HG02678 (cell line): ENCODE measurements at regions not wholly inside any gene's neighbourhood (a gene's known extent, or its start where the extent isn't known, plus 50 kb on each side); places are given as distances from the start of the nearest gene placed in this dataset.

ENCODE experiments used
- ATAC-seq: cut with Tn5 transposase; IDR thresholded peaks from one replicate; pipeline ENCODE4 v1.9.1; 2021; ENCODE audit warnings: mild to moderate bottlenecking, moderate library complexity; ENCODE audit not compliant: unreplicated experiment

DNA sequence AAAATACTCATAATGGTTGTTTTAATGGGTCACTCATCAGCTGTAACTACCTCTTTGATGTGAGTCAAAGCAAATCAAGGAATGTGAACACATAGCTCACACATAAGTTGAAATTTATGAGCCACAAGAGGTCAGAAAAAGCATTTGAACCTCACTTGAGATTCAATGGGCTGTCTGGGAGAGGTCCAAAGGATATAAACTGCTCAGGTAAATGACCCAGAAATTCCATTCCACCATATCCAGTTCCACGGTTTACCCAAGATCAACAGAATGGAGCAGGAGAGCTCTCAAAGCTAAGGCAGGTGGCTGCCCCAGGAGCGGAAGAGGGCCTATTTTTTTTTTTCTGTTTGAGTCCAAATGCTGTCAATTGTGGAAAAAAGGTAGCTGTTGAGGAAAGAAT is 464.1 kb downstream of the TNS1 start:
- ATAC-seq = no peak

GRCh38 chr2:217535957-217536708 is 466.7 kb downstream of the TNS1 start:
- ATAC-seq = no peak

- ATAC-seq = no peak
These were observed 472.3 kb downstream of the TNS1 start for GRCh38 chr2:217530392-217531090.

DNA sequence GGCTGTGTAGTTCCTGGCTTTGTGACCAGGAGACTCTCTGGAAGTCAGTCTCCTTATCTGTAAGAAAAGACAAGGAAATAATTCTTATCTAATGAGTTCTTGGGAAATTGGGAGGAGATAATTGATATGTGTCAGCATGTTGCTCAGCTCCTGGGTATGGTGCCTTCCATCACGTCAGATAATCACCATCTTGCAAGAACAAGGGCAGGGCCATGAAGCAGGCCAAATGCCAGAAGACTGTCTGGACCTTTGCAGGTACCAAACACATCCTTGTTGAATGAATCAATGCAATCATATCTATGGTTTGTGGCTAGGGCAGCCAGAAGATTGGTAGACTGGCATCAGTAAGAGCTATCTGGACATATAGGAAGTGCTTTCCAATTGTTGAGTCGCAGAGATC is 473.5 kb downstream of the TNS1 start:
- ATAC-seq = no peak

- ATAC-seq = no peak
These were observed 475.1 kb downstream of the TNS1 start for GRCh38 chr2:217527590-217528202.

GRCh38 chr2:217525076-217525475 is 477.7 kb downstream of the TNS1 start:
- no peak for ATAC-seq

GRCh38 chr2:217523286-217523685 is 479.5 kb downstream of the TNS1 start:
- ATAC-seq = no peak

- ATAC-seq = no peak
These were observed 481.0 kb downstream of the TNS1 start for GRCh38 chr2:217521820-217522219.

DNA sequence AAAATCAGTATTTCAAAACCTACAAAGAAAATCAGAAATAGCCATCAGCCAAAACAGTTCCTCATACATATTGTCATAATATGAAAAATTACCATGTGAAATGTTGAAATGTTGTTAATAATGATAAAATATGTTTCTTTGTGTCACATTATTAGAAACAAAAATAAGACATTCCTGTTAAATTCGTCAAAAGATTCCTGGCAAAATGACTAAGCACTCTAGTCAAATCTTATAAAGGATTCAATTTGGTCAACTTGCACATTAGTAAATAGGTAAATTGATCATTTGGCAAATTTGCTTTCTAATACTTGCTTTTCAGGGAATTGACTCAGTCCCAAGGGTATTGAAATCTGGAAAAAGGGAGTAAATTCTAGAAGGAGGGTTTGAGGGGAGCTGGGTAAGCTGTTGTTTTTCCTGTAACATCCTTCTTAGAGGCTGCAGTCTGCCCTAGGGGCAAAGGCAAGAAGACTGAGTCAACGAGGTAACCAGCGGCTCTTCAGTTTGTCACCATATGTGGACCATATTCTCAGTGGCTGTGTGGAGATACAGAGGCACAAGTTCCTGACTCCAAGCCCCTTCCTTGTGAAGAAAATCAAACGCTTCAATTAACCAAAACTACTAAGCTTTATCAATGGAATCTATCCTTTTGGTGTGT is 482.3 kb downstream of the TNS1 start:
- ATAC-seq = no peak

GRCh38 chr2:217517402-217517801 is 485.4 kb downstream of the TNS1 start:
- ATAC-seq = no peak

GRCh38 chr2:217515615-217516309 is 487.0 kb downstream of the TNS1 start:
- no peak for ATAC-seq

DNA sequence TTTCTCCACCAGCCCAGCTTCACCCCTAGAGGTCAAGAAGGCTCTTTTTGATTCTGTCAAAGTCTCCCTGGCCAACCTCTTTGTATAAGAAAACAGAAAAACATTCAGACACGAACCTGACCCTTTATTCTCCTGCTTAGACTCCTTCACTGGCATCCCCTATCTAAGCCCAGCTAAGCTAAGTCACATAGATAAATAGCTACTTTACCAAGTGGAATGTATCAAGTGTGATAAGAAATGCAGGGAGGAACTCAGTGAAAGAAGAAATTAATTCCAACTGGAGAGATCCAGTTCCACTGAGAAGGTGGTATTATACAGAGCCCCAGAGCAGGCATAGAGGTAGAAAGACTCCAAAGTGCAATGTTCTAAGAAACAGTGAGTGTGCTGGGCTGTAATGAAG is 489.5 kb downstream of the TNS1 start:
- no peak for ATAC-seq

DNA sequence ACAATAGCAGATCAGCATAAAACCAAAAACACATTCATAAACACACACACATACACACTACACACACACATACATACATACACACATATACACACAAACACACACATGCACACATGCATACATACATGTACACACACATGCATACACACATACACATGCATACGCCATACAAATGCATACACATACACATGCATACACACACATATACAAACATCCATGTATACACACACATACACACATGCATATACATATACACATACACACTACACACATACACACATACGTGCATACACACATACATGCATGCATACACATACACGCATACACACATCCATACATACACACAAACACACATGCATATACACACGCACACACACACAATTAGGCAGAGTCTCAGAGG is 490.1 kb downstream of the TNS1 start:
- no peak for ATAC-seq

DNA sequence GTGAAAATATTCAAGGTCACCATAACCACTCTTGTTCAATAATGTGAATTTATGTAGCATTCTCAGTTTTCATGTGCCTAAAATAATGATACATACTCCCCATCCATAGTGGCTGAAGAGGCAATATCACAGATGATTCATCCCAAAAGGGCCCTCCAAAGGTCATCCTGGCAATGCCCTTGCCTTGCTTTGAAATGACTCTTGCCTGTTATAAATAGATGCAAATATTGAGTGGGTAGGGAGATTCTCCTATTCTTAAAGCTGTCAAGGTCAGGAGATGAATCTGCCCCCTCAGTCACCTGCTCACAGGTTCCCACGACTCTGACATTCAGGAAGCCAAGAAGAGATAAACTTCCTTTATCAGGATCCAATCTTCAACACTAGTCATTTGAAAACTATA is 490.5 kb downstream of the TNS1 start:
- no peak for ATAC-seq

GRCh38 chr2:217511850-217512249 is 490.9 kb downstream of the TNS1 start:
- no peak for ATAC-seq

- no peak for ATAC-seq
These were observed 492.0 kb downstream of the TNS1 start for GRCh38 chr2:217510771-217511291.

GRCh38 chr2:217505303-217505702 is 497.5 kb downstream of the TNS1 start:
- ATAC-seq = no peak

GRCh38 chr2:217501887-217502286 is 500.9 kb downstream of the TNS1 start:
- ATAC-seq = no peak

- ATAC-seq = no peak
These were observed 504.9 kb downstream of the TNS1 start for GRCh38 chr2:217497843-217498377.

DNA sequence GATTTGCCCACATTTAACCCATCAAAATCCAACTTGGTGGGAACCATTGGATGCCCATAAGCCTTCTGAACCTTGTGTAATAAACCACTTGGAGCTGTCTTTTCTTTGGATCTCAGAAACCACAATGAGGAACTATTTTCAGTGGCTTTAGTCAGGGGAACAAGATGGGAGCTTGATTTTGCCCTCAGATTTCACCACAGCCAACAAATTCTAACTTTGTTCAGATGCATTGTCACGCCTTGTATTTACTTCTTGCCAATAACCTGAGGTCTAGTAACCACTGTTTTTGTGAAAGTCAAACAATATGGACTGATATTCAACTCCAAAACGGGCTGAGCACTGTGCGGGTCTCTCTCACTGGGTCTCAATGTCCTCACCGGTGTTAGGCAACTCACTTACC is 508.2 kb downstream of the TNS1 start:
- no peak for ATAC-seq

GRCh38 chr2:217491271-217491670 is 511.5 kb downstream of the TNS1 start:
- no peak for ATAC-seq
